ENCODE measurements at regions not wholly inside any gene's neighbourhood (a gene's known extent, or its start where the extent isn't known, plus 50 kb on each side); places are given as distances from the start of the nearest gene placed in this dataset.

- Histone ChIP-seq H3K36me3 (no peaks in the 10 kb centered on the region), H3K27me3 (replicated peaks in 1 of 7) (no peaks in the 10 kb centered on the region), H3K4me1 (no peaks in the 10 kb centered on the region), H3K9me3 (peaks cover 0 to 10% (median 0%) of the 10 kb centered on the region in 8 donors), H3K27ac (no peak overlapping the region), H3K4me3 (no peak overlapping the region)
- no peak for DNase-seq
- intact Hi-C loops (cut with DNase I; ENCODE audit: low total_unique reads) = no loop called here
- TF ChIP-seq, protein P1, sequence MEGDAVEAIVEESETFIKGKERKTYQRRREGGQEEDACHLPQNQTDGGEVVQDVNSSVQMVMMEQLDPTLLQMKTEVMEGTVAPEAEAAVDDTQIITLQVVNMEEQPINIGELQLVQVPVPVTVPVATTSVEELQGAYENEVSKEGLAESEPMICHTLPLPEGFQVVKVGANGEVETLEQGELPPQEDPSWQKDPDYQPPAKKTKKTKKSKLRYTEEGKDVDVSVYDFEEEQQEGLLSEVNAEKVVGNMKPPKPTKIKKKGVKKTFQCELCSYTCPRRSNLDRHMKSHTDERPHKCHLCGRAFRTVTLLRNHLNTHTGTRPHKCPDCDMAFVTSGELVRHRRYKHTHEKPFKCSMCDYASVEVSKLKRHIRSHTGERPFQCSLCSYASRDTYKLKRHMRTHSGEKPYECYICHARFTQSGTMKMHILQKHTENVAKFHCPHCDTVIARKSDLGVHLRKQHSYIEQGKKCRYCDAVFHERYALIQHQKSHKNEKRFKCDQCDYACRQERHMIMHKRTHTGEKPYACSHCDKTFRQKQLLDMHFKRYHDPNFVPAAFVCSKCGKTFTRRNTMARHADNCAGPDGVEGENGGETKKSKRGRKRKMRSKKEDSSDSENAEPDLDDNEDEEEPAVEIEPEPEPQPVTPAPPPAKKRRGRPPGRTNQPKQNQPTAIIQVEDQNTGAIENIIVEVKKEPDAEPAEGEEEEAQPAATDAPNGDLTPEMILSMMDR (IDR thresholded peaks at IDR 0.05 in 8 of 11, conservative IDR thresholded peaks at IDR 0.05 in 3 of 11) = no peak
- TF ChIP-seq POLR2A (IDR thresholded peaks at IDR 0.05) (no peak), POLR2AphosphoS5 (IDR thresholded peaks at IDR 0.05) (no peak)
Measured at GRCh38 chrX:80290834-80291233, 129.4 kb upstream of the TENT5D start.

GRCh38 chrX:80293354-80293753 is 126.9 kb upstream of the TENT5D start:
- no peak for DNase-seq
- Histone ChIP-seq H3K4me3 (no peak overlapping the region), H3K27ac (no peak overlapping the region), H3K4me1 (no peaks in the 10 kb centered on the region), H3K36me3 (no peaks in the 10 kb centered on the region), H3K9me3 (peaks cover 0 to 7% (median 0%) of the 10 kb centered on the region in 8 donors), H3K27me3 (replicated peaks in 1 of 7) (no peaks in the 10 kb centered on the region)
- 81 to 95% (median 85%) methylated on average over 1 of the region's 1 CpG for WGBS, 5 donors
- intact Hi-C loops (cut with DNase I; ENCODE audit: low total_unique reads) = no loop called here
- no peak for TF ChIP-seq POLR2A (IDR thresholded peaks at IDR 0.05)
- no peak for TF ChIP-seq POLR2AphosphoS5 (IDR thresholded peaks at IDR 0.05)
- TF ChIP-seq, protein P1 (IDR thresholded peaks at IDR 0.05 in 8 of 11, conservative IDR thresholded peaks at IDR 0.05 in 3 of 11) = no peak

DNA sequence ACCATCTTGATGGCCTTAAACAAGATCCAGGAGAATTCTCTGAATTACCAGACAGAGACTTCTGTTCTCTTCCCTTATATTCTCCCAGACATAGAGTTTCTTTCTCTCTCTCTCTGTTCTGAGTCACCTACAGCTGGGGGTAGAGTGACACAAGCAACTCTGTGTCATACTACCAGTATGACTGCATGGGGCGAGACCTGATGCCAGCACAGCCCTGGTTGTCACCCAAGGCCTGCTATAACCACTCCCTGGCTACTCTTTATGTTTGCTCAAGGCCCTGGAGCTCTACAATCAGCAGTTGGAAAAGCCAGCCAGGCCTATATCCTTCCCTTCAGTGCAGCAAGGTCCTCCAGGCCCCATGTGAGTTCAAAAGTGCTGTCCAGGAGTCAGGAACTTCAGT is 114.2 kb upstream of the TENT5D start:
- intact Hi-C loops (cut with DNase I; ENCODE audit: low total_unique reads) = no loop called here
- no peaks in the 10 kb centered on the region for H3K4me1 ChIP-seq
- no peak for DNase-seq
- H3K27me3 ChIP-seq (replicated peaks in 1 of 7) = no peaks in the 10 kb centered on the region
- 32 to 91% (median 62%) methylated on average over 1 of the region's 1 CpG; no CpG with 5 or more reads in 1 of the 5 donors for WGBS, 5 donors
- H3K4me3 ChIP-seq = no peak overlapping the region
- H3K36me3 ChIP-seq = no peaks in the 10 kb centered on the region
- TF ChIP-seq POLR2A (IDR thresholded peaks at IDR 0.05) (no peak), POLR2AphosphoS5 (IDR thresholded peaks at IDR 0.05) (no peak)
- TF ChIP-seq, protein P1 (IDR thresholded peaks at IDR 0.05 in 8 of 11, conservative IDR thresholded peaks at IDR 0.05 in 3 of 11) = no peak
- H3K27ac ChIP-seq = no peak overlapping the region
- peaks cover 0 to 18% (median 0%) of the 10 kb centered on the region in 8 donors for H3K9me3 ChIP-seq

GRCh38 chrX:80312448-80312847 is 107.8 kb upstream of the TENT5D start:
- TF ChIP-seq, protein P1 (IDR thresholded peaks at IDR 0.05 in 8 of 11, conservative IDR thresholded peaks at IDR 0.05 in 3 of 11) = no peak
- TF ChIP-seq POLR2A (IDR thresholded peaks at IDR 0.05) = no peak
- TF ChIP-seq POLR2AphosphoS5 (IDR thresholded peaks at IDR 0.05) = no peak
- no peak for DNase-seq
- Histone ChIP-seq H3K4me3 (no peak overlapping the region), H3K36me3 (no peaks in the 10 kb centered on the region), H3K9me3 (peaks cover 0 to 5% (median 0%) of the 10 kb centered on the region in 8 donors), H3K27me3 (replicated peaks in 1 of 7) (no peaks in the 10 kb centered on the region), H3K27ac (no peak overlapping the region), H3K4me1 (no peaks in the 10 kb centered on the region)
- intact Hi-C loops (cut with DNase I; ENCODE audit: low total_unique reads) = no loop called here
- WGBS, 5 donors = 52 to 76% (median 56%) methylated on average over 3 of the region's 3 CpGs

Measured in spleen (tissue), 11 donors.